ENCODE measurements at regions not wholly inside any gene's neighbourhood (a gene's known extent, or its start where the extent isn't known, plus 50 kb on each side); places are given as distances from the start of the nearest gene placed in this dataset.

- H3K79me2 ChIP-seq (ENCODE audit: control insufficient read depth, insufficient read depth, low read length), result no peaks in the 10 kb centered on the region
- ChIA-PET POLR2A (no interaction called here), CTCF (interaction anchor here (0.6 kb wide), 1 partner anchor 1317 kb away, joined by 4 read pairs; no protein-coding TSS in a partner anchor), SMC1A (ENCODE audit: uncharacterized antibody, unreplicated experiment) (interaction anchor here (1.1 kb wide), 1 partner anchor 8 kb away, joined by 3 read pairs; no protein-coding TSS in a partner anchor), RAD21 (ENCODE audit: unreplicated experiment) (no interaction called here)
- no peaks in the 10 kb centered on the region for H3K4me1 ChIP-seq (ENCODE audit: control insufficient read depth, insufficient read depth, low read length)
- ATAC-seq, result no peak
- no peaks in the 10 kb centered on the region for H3K36me3 ChIP-seq (ENCODE audit: control insufficient read depth in 2 of 2, insufficient read depth in 2 of 2, low read length in 1 of 2)
- WGBS (ENCODE audit: insufficient coverage, insufficient replicate concordance, low lambda C conversion rate, missing lambda C conversion rate), result 22% methylated on average over 5 of the region's 5 CpGs
- no peak overlapping the region for H3K4me3 ChIP-seq
- H3K27me3 ChIP-seq (replicated peaks in 1 of 2; ENCODE audit: control insufficient read depth in 2 of 2, insufficient read depth in 2 of 2, low read length in 1 of 2), result no peaks in the 10 kb centered on the region
- in situ Hi-C loops (cut with MboI), result no loop called here
- intact Hi-C loops (cut with micrococcal nuclease; ENCODE audit: unreplicated experiment), result loop anchor here (10.0 kb wide), 1 partner anchor 879 kb away; the partner anchor contains the start of gene TMEM132B
- BruUV-seq (replicated peaks), result no TSS peak
- no peak overlapping the region for H3K9ac ChIP-seq (ENCODE audit: control insufficient read depth, insufficient read depth, low read length)
- TF ChIP-seq ZZZ3 (IDR thresholded peaks at IDR 0.05; ENCODE audit: control insufficient read depth, insufficient read length, low read depth), result no peak
- TF ChIP-seq NR2C2 (IDR thresholded peaks at IDR 0.05; ENCODE audit: borderline replicate concordance, control insufficient read depth, insufficient read length, low read depth), result no peak
- no peak for TF ChIP-seq ESRRA (IDR thresholded peaks at IDR 0.05; ENCODE audit: low read length)
- no peak for TF ChIP-seq PML (IDR thresholded peaks at IDR 0.05; ENCODE audit: low read length)
- TF ChIP-seq POLR2AphosphoS2 (IDR thresholded peaks at IDR 0.05; ENCODE audit: low read depth, low read length), result no peak
- no peak for TF ChIP-seq BHLHE40 (IDR thresholded peaks at IDR 0.05; ENCODE audit: borderline replicate concordance in 1 of 2, low read depth in 2 of 2, low read length in 1 of 2)
- TF ChIP-seq SUPT20H (IDR thresholded peaks at IDR 0.05; ENCODE audit: borderline replicate concordance, control insufficient read depth, low read depth, low read length), result no peak
- no peak for TF ChIP-seq SMC3 (IDR thresholded peaks at IDR 0.05; ENCODE audit: borderline replicate concordance, low read length)
- no peak for TF ChIP-seq TAF1 (IDR thresholded peaks at IDR 0.05; ENCODE audit: borderline replicate concordance, low read depth, low read length)
- no peak for TF ChIP-seq NR2C1 (IDR thresholded peaks at IDR 0.05)
- no peak for TF ChIP-seq CHD4 (IDR thresholded peaks at IDR 0.05)
- TF ChIP-seq WRNIP1 (IDR thresholded peaks at IDR 0.05; ENCODE audit: borderline replicate concordance, low read depth, low read length), result no peak
- TF ChIP-seq, protein P1, sequence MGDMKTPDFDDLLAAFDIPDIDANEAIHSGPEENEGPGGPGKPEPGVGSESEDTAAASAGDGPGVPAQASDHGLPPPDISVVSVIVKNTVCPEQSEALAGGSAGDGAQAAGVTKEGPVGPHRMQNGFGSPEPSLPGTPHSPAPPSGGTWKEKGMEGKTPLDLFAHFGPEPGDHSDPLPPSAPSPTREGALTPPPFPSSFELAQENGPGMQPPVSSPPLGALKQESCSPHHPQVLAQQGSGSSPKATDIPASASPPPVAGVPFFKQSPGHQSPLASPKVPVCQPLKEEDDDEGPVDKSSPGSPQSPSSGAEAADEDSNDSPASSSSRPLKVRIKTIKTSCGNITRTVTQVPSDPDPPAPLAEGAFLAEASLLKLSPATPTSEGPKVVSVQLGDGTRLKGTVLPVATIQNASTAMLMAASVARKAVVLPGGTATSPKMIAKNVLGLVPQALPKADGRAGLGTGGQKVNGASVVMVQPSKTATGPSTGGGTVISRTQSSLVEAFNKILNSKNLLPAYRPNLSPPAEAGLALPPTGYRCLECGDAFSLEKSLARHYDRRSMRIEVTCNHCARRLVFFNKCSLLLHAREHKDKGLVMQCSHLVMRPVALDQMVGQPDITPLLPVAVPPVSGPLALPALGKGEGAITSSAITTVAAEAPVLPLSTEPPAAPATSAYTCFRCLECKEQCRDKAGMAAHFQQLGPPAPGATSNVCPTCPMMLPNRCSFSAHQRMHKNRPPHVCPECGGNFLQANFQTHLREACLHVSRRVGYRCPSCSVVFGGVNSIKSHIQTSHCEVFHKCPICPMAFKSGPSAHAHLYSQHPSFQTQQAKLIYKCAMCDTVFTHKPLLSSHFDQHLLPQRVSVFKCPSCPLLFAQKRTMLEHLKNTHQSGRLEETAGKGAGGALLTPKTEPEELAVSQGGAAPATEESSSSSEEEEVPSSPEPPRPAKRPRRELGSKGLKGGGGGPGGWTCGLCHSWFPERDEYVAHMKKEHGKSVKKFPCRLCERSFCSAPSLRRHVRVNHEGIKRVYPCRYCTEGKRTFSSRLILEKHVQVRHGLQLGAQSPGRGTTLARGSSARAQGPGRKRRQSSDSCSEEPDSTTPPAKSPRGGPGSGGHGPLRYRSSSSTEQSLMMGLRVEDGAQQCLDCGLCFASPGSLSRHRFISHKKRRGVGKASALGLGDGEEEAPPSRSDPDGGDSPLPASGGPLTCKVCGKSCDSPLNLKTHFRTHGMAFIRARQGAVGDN (IDR thresholded peaks at IDR 0.05), result no peak
- no peak for TF ChIP-seq TCF12 (IDR thresholded peaks at IDR 0.05; ENCODE audit: low read depth, low read length)
- TF ChIP-seq, protein P2, sequence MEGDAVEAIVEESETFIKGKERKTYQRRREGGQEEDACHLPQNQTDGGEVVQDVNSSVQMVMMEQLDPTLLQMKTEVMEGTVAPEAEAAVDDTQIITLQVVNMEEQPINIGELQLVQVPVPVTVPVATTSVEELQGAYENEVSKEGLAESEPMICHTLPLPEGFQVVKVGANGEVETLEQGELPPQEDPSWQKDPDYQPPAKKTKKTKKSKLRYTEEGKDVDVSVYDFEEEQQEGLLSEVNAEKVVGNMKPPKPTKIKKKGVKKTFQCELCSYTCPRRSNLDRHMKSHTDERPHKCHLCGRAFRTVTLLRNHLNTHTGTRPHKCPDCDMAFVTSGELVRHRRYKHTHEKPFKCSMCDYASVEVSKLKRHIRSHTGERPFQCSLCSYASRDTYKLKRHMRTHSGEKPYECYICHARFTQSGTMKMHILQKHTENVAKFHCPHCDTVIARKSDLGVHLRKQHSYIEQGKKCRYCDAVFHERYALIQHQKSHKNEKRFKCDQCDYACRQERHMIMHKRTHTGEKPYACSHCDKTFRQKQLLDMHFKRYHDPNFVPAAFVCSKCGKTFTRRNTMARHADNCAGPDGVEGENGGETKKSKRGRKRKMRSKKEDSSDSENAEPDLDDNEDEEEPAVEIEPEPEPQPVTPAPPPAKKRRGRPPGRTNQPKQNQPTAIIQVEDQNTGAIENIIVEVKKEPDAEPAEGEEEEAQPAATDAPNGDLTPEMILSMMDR (IDR thresholded peaks at IDR 0.05 in 2 of 3, conservative IDR thresholded peaks at IDR 0.05 in 1 of 3; ENCODE audit: control insufficient read depth in 2 of 3, extremely low read depth in 1 of 3, insufficient read depth in 1 of 3, low read depth in 3 of 3, low read length in 3 of 3), result no peak
- H3K4me2 ChIP-seq (ENCODE audit: control insufficient read depth, insufficient read depth), result no peak overlapping the region
- no peak for FAIRE-seq
- DNase-seq (ENCODE audit: low read depth, low spot score), result no peak
- no peaks in the 10 kb centered on the region for H4K20me1 ChIP-seq (ENCODE audit: control insufficient read depth, insufficient read depth)
- H3K9me3 ChIP-seq (replicated peaks; ENCODE audit: control insufficient read depth, insufficient read depth, low read length), result no peaks in the 10 kb centered on the region
- H3K27ac ChIP-seq (ENCODE audit: control insufficient read depth, insufficient read depth), result no peak overlapping the region
- H2AFZ ChIP-seq (ENCODE audit: control insufficient read depth, low read depth, low read length), result no peak overlapping the region
These were observed 998.8 kb downstream of the AACS start for GRCh38 chr12:126064028-126064427.
